ENCODE measurements at regions not wholly inside any gene's neighbourhood (a gene's known extent, or its start where the extent isn't known, plus 50 kb on each side); places are given as distances from the start of the nearest gene placed in this dataset.
A peak's percentile ranks its signal among the peaks of the same experiment; 100 is the strongest.

DNA sequence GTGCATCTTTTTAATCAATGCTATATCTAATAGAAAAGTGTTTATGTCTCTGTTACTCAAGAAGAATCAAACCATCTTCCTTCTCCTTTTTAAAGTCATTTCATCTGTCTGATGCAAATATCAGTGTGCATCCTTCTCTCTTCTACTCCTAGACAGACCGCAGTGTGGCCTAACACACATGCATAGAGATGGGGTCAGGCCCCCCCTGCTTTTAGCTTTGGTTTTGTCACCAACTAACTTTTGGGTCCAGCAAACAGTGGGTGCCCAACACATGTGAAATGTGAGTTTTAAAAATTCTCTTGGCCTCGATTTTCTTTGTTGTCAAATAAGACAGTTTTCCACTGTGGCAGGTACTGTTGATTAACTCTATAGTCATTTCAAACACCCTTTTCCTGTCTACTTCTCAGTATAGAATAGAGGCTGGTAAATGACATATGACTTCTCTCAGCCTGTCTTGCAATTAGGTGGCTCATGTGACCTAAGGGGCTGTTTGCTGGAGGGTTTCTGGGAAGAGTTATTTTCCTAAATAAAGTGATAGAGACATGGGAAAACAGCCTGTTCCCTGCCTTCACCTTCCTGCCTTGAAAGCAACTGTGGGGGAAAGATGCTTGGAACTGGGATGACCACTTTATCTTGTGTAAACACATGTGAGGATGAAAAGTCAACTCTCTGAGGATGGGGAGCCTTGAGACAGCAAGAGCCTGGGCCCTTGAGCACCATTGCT, 65.7 kb upstream of the DARS1 start:
- Histone ChIP-seq H3K27ac (ENCODE audit: control insufficient read depth, insufficient read depth) (0 out of 2 replicates have a peak overlapping the region, but pooled peaks have one; percentile 28), H3K9me3 (replicated peaks; ENCODE audit: control insufficient read depth, insufficient read depth, low read length) (no peaks in the 10 kb centered on the region; the same call in 2 of the 3 replicates), H3K9ac (ENCODE audit: control insufficient read depth, insufficient read depth, low read length) (no peak overlapping the region), H3K4me3 (no peak overlapping the region), H3K4me2 (ENCODE audit: control insufficient read depth, insufficient read depth) (0 out of 2 replicates have a peak overlapping the region, but pooled peaks have one; percentile 61), H2AFZ (ENCODE audit: control insufficient read depth, low read depth, low read length) (no peak overlapping the region), H3K27me3 (replicated peaks in 1 of 2; ENCODE audit: control insufficient read depth in 2 of 2, insufficient read depth in 2 of 2, low read length in 1 of 2) (peaks cover 0 to 2% of the 10 kb centered on the region in 2 experiments; a peak in 1 of 4 replicates), H3K4me1 (ENCODE audit: control insufficient read depth, insufficient read depth, low read length) (peaks cover 22% of the 10 kb centered on the region), H3K36me3 (ENCODE audit: control insufficient read depth in 2 of 2, insufficient read depth in 2 of 2, low read length in 1 of 2) (no peaks in the 10 kb centered on the region), H3K79me2 (ENCODE audit: control insufficient read depth, insufficient read depth, low read length) (no peaks in the 10 kb centered on the region), H4K20me1 (ENCODE audit: control insufficient read depth, insufficient read depth) (no peaks in the 10 kb centered on the region)
- TF ChIP-seq NFYA (IDR thresholded peaks at IDR 0.05; ENCODE audit: borderline replicate concordance, low read depth, low read length), result no peak
- no peak for TF ChIP-seq NR2C2 (IDR thresholded peaks at IDR 0.05; ENCODE audit: borderline replicate concordance, control insufficient read depth, insufficient read length, low read depth)
- TF ChIP-seq TARDBP (IDR thresholded peaks at IDR 0.05; ENCODE audit: borderline replicate concordance), result no peak
- peak; percentile 57 for TF ChIP-seq RAD51 (IDR thresholded peaks at IDR 0.05)
- TF ChIP-seq, protein P1, sequence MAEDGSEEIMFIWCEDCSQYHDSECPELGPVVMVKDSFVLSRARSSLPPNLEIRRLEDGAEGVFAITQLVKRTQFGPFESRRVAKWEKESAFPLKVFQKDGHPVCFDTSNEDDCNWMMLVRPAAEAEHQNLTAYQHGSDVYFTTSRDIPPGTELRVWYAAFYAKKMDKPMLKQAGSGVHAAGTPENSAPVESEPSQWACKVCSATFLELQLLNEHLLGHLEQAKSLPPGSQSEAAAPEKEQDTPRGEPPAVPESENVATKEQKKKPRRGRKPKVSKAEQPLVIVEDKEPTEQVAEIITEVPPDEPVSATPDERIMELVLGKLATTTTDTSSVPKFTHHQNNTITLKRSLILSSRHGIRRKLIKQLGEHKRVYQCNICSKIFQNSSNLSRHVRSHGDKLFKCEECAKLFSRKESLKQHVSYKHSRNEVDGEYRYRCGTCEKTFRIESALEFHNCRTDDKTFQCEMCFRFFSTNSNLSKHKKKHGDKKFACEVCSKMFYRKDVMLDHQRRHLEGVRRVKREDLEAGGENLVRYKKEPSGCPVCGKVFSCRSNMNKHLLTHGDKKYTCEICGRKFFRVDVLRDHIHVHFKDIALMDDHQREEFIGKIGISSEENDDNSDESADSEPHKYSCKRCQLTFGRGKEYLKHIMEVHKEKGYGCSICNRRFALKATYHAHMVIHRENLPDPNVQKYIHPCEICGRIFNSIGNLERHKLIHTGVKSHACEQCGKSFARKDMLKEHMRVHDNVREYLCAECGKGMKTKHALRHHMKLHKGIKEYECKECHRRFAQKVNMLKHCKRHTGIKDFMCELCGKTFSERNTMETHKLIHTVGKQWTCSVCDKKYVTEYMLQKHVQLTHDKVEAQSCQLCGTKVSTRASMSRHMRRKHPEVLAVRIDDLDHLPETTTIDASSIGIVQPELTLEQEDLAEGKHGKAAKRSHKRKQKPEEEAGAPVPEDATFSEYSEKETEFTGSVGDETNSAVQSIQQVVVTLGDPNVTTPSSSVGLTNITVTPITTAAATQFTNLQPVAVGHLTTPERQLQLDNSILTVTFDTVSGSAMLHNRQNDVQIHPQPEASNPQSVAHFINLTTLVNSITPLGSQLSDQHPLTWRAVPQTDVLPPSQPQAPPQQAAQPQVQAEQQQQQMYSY (CRISPR knock-in tag; IDR thresholded peaks at IDR 0.05), result no peak
- 0 out of 2 replicates have a peak, but pooled peaks have one; percentile 8 for TF ChIP-seq FOXM1 (IDR thresholded peaks at IDR 0.05; ENCODE audit: low read depth, low read length)
- TF ChIP-seq YY1 (IDR thresholded peaks at IDR 0.05; ENCODE audit: low read depth, low read length), result 0 out of 2 replicates have a peak, but pooled peaks have one; percentile 14
- TF ChIP-seq MEF2A (IDR thresholded peaks at IDR 0.05; ENCODE audit: insufficient read depth, low read depth, low read length), result no peak
- no peak for TF ChIP-seq POLR2AphosphoS2 (IDR thresholded peaks at IDR 0.05; ENCODE audit: low read depth, low read length)
- no peak for TF ChIP-seq MTA3 (IDR thresholded peaks at IDR 0.05; ENCODE audit: borderline replicate concordance, low read length)
- TF ChIP-seq RUNX3 (IDR thresholded peaks at IDR 0.05; ENCODE audit: low read length), result peak; percentile 63
- no TSS peak for BruUV-seq (replicated peaks)
- WGBS (ENCODE audit: insufficient coverage, insufficient replicate concordance, low lambda C conversion rate, missing lambda C conversion rate), result 24% methylated on average over 2 of the region's 2 CpGs
- ChIA-PET SMC1A (ENCODE audit: uncharacterized antibody, unreplicated experiment) (interaction anchor here (0.8 to 24.6 kb wide), 27 partner anchors 10 to 329 kb away, joined by 3 to 961 read pairs (median 18); partner anchors contain the start of gene DARS1), POLR2A (interaction anchor here (0.6 to 8.4 kb wide), 27 partner anchors 8 to 331 kb away, joined by 3 to 80 read pairs (median 5); partner anchors contain the start of gene DARS1), RAD21 (ENCODE audit: unreplicated experiment) (interaction anchor here (0.7 to 17.6 kb wide), 35 partner anchors 8 to 330 kb away, joined by 3 to 348 read pairs (median 9); partner anchors contain the start of gene DARS1), CTCF (interaction anchor here (0.7 to 5.1 kb wide), 14 partner anchors 8 to 333 kb away, joined by 3 to 43 read pairs (median 7); no protein-coding TSS in a partner anchor)
- in situ Hi-C loops (cut with MboI) (no loop called here), intact Hi-C loops (cut with micrococcal nuclease; ENCODE audit: unreplicated experiment) (loop anchor here (10.0 kb wide), 1 partner anchor 204 kb away; no protein-coding TSS in a partner anchor)
- ATAC-seq (peak; percentile 8), FAIRE-seq (no peak), DNase-seq (ENCODE audit: low read depth, low spot score) (no peak)
